ENCODE measurements at regions not wholly inside any gene's neighbourhood (a gene's known extent, or its start where the extent isn't known, plus 50 kb on each side); places are given as distances from the start of the nearest gene placed in this dataset.

- WGBS = 33% methylated on average over 5 of the region's 5 CpGs
- no peak for DNase-seq (ENCODE audit: low read depth in 6 of 9, low spot score in 9 of 9)
- H3K9me3 ChIP-seq (ENCODE audit: control insufficient read depth in 2 of 2, insufficient read depth in 1 of 2, low read length in 1 of 2) = no peaks in the 10 kb centered on the region
- H3K36me3 ChIP-seq (ENCODE audit: control insufficient read depth in 2 of 2, insufficient read depth in 2 of 2, low read length in 1 of 2) = no peaks in the 10 kb centered on the region
- no peak overlapping the region for H3K4me3 ChIP-seq (ENCODE audit: low read length in 2 of 2)
- H3K27ac ChIP-seq (ENCODE audit: low read depth in 1 of 2, low read length in 1 of 2) = no peak overlapping the region
- H3K4me1 ChIP-seq (ENCODE audit: control insufficient read depth in 2 of 2, insufficient read depth in 2 of 2, low read length in 2 of 2) = no peaks in the 10 kb centered on the region
- H3K27me3 ChIP-seq (ENCODE audit: control insufficient read depth in 2 of 2, insufficient read depth in 1 of 2, low read length in 1 of 2) = no peaks in the 10 kb centered on the region
These were observed 739.8 kb upstream of the API5 start for GRCh38 chr11:42571878-42572610.

- no peak for DNase-seq (ENCODE audit: low read depth in 6 of 9, low spot score in 9 of 9)
- WGBS = 80% methylated on average over 3 of the region's 3 CpGs
- H3K27ac ChIP-seq (ENCODE audit: low read depth in 1 of 2, low read length in 1 of 2) = no peak overlapping the region
- no peaks in the 10 kb centered on the region for H3K27me3 ChIP-seq (ENCODE audit: control insufficient read depth in 2 of 2, insufficient read depth in 1 of 2, low read length in 1 of 2)
- no peaks in the 10 kb centered on the region for H3K36me3 ChIP-seq (ENCODE audit: control insufficient read depth in 2 of 2, insufficient read depth in 2 of 2, low read length in 1 of 2)
- H3K4me1 ChIP-seq (ENCODE audit: control insufficient read depth in 2 of 2, insufficient read depth in 2 of 2, low read length in 2 of 2) = no peaks in the 10 kb centered on the region
- H3K9me3 ChIP-seq (ENCODE audit: control insufficient read depth in 2 of 2, insufficient read depth in 1 of 2, low read length in 1 of 2) = no peaks in the 10 kb centered on the region
- H3K4me3 ChIP-seq (ENCODE audit: low read length in 2 of 2) = no peak overlapping the region
These were observed 735.5 kb upstream of the API5 start for GRCh38 chr11:42576318-42576717.

DNA sequence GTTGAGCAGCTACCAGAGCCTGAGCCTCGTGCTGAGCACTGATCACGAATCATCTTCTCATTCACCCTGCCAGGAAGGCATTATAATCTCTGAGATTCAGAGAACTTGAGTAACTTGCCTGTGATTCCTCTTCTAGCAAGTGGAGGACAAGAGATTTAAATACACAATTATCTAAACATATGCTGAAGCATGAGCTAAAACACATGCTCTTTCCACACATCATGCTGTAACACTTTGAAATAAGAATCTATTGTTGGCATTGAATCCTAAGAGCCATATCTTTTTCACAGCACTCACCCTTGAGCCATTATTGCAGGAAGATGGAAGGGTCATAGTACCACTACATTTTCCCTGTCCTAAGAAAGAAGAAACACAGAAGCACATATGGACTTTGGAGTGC lies 722.5 kb upstream of the API5 start:
- no peak overlapping the region for H3K27ac ChIP-seq (ENCODE audit: low read depth in 1 of 2, low read length in 1 of 2)
- H3K4me3 ChIP-seq (ENCODE audit: low read length in 2 of 2) = no peak overlapping the region
- no peaks in the 10 kb centered on the region for H3K36me3 ChIP-seq (ENCODE audit: control insufficient read depth in 2 of 2, insufficient read depth in 2 of 2, low read length in 1 of 2)
- DNase-seq (ENCODE audit: low read depth in 6 of 9, low spot score in 9 of 9) = no peak
- no peaks in the 10 kb centered on the region for H3K27me3 ChIP-seq (ENCODE audit: control insufficient read depth in 2 of 2, insufficient read depth in 1 of 2, low read length in 1 of 2)
- no peaks in the 10 kb centered on the region for H3K9me3 ChIP-seq (ENCODE audit: control insufficient read depth in 2 of 2, insufficient read depth in 1 of 2, low read length in 1 of 2)
- WGBS = 82% methylated on average over 2 of the region's 2 CpGs
- H3K4me1 ChIP-seq (ENCODE audit: control insufficient read depth in 2 of 2, insufficient read depth in 2 of 2, low read length in 2 of 2) = no peaks in the 10 kb centered on the region

DNA sequence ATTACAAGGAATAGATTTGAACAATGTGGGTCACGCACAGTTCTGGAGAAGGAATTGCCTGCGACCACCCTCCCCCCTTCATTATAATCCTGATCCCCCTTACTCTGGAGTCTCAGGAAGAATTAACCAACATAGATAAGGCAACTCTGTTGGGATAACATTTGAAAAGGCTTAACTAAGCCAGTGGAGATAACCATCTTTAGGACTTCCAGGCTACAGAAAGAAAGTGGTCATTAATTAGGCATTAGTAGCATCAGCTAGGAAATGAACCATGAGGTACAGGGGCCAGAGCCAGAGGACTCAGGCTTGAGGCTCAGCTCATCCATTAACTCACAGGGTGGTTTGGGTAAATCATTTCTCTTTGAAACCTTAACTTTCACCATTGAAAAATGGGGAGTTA lies 720.0 kb upstream of the API5 start:
- WGBS = 94% methylated on average over 2 of the region's 2 CpGs
- no peak overlapping the region for H3K4me3 ChIP-seq (ENCODE audit: low read length in 2 of 2)
- H3K4me1 ChIP-seq (ENCODE audit: control insufficient read depth in 2 of 2, insufficient read depth in 2 of 2, low read length in 2 of 2) = no peaks in the 10 kb centered on the region
- DNase-seq (ENCODE audit: low read depth in 6 of 9, low spot score in 9 of 9) = no peak
- H3K27me3 ChIP-seq (ENCODE audit: control insufficient read depth in 2 of 2, insufficient read depth in 1 of 2, low read length in 1 of 2) = no peaks in the 10 kb centered on the region
- H3K27ac ChIP-seq (ENCODE audit: low read depth in 1 of 2, low read length in 1 of 2) = no peak overlapping the region
- H3K9me3 ChIP-seq (ENCODE audit: control insufficient read depth in 2 of 2, insufficient read depth in 1 of 2, low read length in 1 of 2) = no peaks in the 10 kb centered on the region
- H3K36me3 ChIP-seq (ENCODE audit: control insufficient read depth in 2 of 2, insufficient read depth in 2 of 2, low read length in 1 of 2) = no peaks in the 10 kb centered on the region

- H3K27me3 ChIP-seq (ENCODE audit: control insufficient read depth in 2 of 2, insufficient read depth in 1 of 2, low read length in 1 of 2) = no peaks in the 10 kb centered on the region
- no peaks in the 10 kb centered on the region for H3K4me1 ChIP-seq (ENCODE audit: control insufficient read depth in 2 of 2, insufficient read depth in 2 of 2, low read length in 2 of 2)
- WGBS = 87% methylated on average over 2 of the region's 2 CpGs
- no peaks in the 10 kb centered on the region for H3K9me3 ChIP-seq (ENCODE audit: control insufficient read depth in 2 of 2, insufficient read depth in 1 of 2, low read length in 1 of 2)
- DNase-seq (ENCODE audit: low read depth in 6 of 9, low spot score in 9 of 9) = no peak
- H3K4me3 ChIP-seq (ENCODE audit: low read length in 2 of 2) = no peak overlapping the region
- H3K36me3 ChIP-seq (ENCODE audit: control insufficient read depth in 2 of 2, insufficient read depth in 2 of 2, low read length in 1 of 2) = no peaks in the 10 kb centered on the region
- H3K27ac ChIP-seq (ENCODE audit: low read depth in 1 of 2, low read length in 1 of 2) = no peak overlapping the region
These were observed 718.4 kb upstream of the API5 start for GRCh38 chr11:42593441-42593840.

DNA sequence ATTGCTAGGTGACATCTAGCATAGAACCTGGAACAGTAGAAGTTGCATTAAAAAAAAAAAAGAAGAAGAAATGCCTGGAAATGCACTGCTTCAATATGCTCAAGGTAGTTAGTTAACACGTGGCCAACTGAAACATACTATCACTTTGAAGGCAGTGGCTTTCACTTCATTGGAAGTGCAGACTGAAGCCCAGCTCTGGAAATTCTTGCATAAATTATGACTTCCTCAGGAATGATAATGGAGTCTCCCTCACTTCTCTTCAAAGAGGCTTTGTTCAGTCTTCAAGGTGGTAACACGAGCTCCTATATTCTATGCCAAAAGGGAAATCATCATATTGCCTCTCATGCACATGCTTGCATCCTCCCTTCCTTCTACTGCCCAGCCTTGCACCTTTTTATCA lies 715.9 kb upstream of the API5 start:
- WGBS = 69% methylated on average over 2 of the region's 2 CpGs

DNA sequence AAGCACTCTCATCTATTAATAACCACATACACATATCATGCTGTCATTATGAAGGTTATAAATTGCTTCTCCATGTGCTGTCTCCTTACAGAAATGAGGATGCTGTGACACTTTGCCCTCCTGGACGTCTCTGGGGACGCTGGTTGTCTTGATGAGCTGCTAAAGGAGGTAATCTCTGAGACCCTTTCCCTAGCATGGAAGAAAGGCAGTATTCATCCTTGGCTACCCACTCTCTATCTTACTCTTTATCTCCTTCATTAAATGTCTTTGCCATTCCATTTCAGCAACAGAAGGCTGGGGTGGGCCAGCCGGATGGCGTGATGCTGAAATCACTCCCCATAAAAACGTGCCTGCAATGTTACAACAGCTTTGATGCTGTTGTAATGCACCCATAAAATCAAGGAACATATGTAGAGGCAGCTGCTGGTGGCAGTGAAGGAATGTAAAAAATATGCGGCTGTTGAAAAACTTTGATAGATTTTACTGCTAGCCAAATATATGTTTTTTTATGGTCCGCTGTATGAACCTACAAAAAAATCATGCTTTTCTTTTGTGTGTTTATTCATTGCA lies 715.1 kb upstream of the API5 start:
- Histone ChIP-seq H3K4me1 (ENCODE audit: control insufficient read depth in 2 of 2, insufficient read depth in 2 of 2, low read length in 2 of 2) (no peaks in the 10 kb centered on the region), H3K27ac (ENCODE audit: low read depth in 1 of 2, low read length in 1 of 2) (no peak overlapping the region), H3K36me3 (ENCODE audit: control insufficient read depth in 2 of 2, insufficient read depth in 2 of 2, low read length in 1 of 2) (no peaks in the 10 kb centered on the region), H3K4me3 (ENCODE audit: low read length in 2 of 2) (no peak overlapping the region), H3K9me3 (ENCODE audit: control insufficient read depth in 2 of 2, insufficient read depth in 1 of 2, low read length in 1 of 2) (no peaks in the 10 kb centered on the region), H3K27me3 (ENCODE audit: control insufficient read depth in 2 of 2, insufficient read depth in 1 of 2, low read length in 1 of 2) (no peaks in the 10 kb centered on the region)
- WGBS = 91% methylated on average over 7 of the region's 7 CpGs
- DNase-seq (ENCODE audit: low read depth in 6 of 9, low spot score in 9 of 9) = no peak

More for the DNA sequence above, 715.9 kb upstream of the API5 start:
- Histone ChIP-seq H3K27me3 (ENCODE audit: control insufficient read depth in 2 of 2, insufficient read depth in 1 of 2, low read length in 1 of 2) (no peaks in the 10 kb centered on the region), H3K9me3 (ENCODE audit: control insufficient read depth in 2 of 2, insufficient read depth in 1 of 2, low read length in 1 of 2) (no peaks in the 10 kb centered on the region), H3K4me3 (ENCODE audit: low read length in 2 of 2) (no peak overlapping the region), H3K4me1 (ENCODE audit: control insufficient read depth in 2 of 2, insufficient read depth in 2 of 2, low read length in 2 of 2) (no peaks in the 10 kb centered on the region), H3K36me3 (ENCODE audit: control insufficient read depth in 2 of 2, insufficient read depth in 2 of 2, low read length in 1 of 2) (no peaks in the 10 kb centered on the region), H3K27ac (ENCODE audit: low read depth in 1 of 2, low read length in 1 of 2) (no peak overlapping the region)
- no peak for DNase-seq (ENCODE audit: low read depth in 6 of 9, low spot score in 9 of 9)

GRCh38 chr11:42598341-42598740 lies 713.5 kb upstream of the API5 start:
- Histone ChIP-seq H3K36me3 (ENCODE audit: control insufficient read depth in 2 of 2, insufficient read depth in 2 of 2, low read length in 1 of 2) (no peaks in the 10 kb centered on the region), H3K27me3 (ENCODE audit: control insufficient read depth in 2 of 2, insufficient read depth in 1 of 2, low read length in 1 of 2) (no peaks in the 10 kb centered on the region), H3K4me1 (ENCODE audit: control insufficient read depth in 2 of 2, insufficient read depth in 2 of 2, low read length in 2 of 2) (no peaks in the 10 kb centered on the region), H3K4me3 (ENCODE audit: low read length in 2 of 2) (no peak overlapping the region), H3K9me3 (ENCODE audit: control insufficient read depth in 2 of 2, insufficient read depth in 1 of 2, low read length in 1 of 2) (no peaks in the 10 kb centered on the region), H3K27ac (ENCODE audit: low read depth in 1 of 2, low read length in 1 of 2) (no peak overlapping the region)
- 88% methylated on average over 3 of the region's 3 CpGs for WGBS
- no peak for DNase-seq (ENCODE audit: low read depth in 6 of 9, low spot score in 9 of 9)

GRCh38 chr11:42620796-42621195 lies 691.0 kb upstream of the API5 start:
- H3K27me3 ChIP-seq (ENCODE audit: control insufficient read depth in 2 of 2, insufficient read depth in 1 of 2, low read length in 1 of 2) = no peaks in the 10 kb centered on the region

More at GRCh38 chr11:42620796-42621195, 691.0 kb upstream of the API5 start:
- H3K9me3 ChIP-seq (ENCODE audit: control insufficient read depth in 2 of 2, insufficient read depth in 1 of 2, low read length in 1 of 2) = no peaks in the 10 kb centered on the region
- no peak for DNase-seq (ENCODE audit: low read depth in 6 of 9, low spot score in 9 of 9)
- H3K4me1 ChIP-seq (ENCODE audit: control insufficient read depth in 2 of 2, insufficient read depth in 2 of 2, low read length in 2 of 2) = no peaks in the 10 kb centered on the region
- no peak overlapping the region for H3K27ac ChIP-seq (ENCODE audit: low read depth in 1 of 2, low read length in 1 of 2)
- H3K4me3 ChIP-seq (ENCODE audit: low read length in 2 of 2) = no peak overlapping the region
- H3K36me3 ChIP-seq (ENCODE audit: control insufficient read depth in 2 of 2, insufficient read depth in 2 of 2, low read length in 1 of 2) = no peaks in the 10 kb centered on the region
- 94% methylated on average over 2 of the region's 2 CpGs for WGBS
